NCI-H2107 (cell line): ENCODE measurements at regions not wholly inside any gene's neighbourhood (a gene's known extent, or its start where the extent isn't known, plus 50 kb on each side); places are given as distances from the start of the nearest gene placed in this dataset.

Experiments used
- DNase-seq: peaks from one replicate; lab custom pipeline; 2025; lab: John Stamatoyannopoulos, UW

DNA sequence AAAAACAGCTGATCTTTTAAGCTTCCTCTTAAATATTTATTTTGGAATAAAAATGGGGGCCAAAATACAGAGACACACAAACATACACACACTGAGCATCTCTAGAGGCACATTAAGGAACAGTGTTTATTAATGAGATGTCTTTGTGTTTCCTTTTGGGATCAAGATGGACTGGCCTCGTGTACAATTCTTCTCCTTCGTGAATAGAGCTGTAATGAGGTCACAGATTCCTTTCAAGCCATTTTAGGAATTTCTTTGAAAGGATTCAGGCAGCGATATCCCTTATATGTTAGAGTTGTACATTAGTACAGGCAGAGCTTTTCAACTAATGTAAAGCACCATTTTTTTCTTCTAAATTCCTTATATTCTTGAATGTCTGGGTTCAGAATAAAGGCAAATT lies 295.7 kb downstream of the CHRM3 start:
- no peak for DNase-seq

GRCh38 chr1:239682960-239683359 lies 296.6 kb downstream of the CHRM3 start:
- DNase-seq: no peak

GRCh38 chr1:239686386-239686785 lies 300.0 kb downstream of the CHRM3 start:
- DNase-seq: no peak

- DNase-seq: no peak
Measured at GRCh38 chr1:239696317-239696716, 309.9 kb downstream of the CHRM3 start.

- no peak for DNase-seq
Measured at GRCh38 chr1:239700667-239701066, 314.3 kb downstream of the CHRM3 start.

DNA sequence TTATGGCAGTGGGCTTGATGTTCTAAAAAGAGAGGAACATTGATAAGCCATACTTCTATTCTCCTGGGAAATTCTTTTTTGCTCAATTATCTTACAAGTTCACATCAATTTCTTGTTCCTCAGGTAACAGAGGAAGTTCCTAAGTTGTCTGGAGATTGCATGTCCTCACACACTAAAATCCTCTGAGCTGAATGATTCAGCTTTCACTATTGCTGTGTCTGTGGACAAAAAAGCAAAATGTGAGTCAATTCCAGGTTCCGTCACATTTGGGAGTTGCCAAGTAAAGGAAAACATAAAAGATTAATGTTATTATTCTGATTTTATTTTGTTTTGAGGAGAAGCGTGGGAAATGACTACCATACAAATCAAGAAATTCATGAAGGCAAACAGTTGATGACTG lies 316.7 kb downstream of the CHRM3 start:
- DNase-seq: no peak

DNA sequence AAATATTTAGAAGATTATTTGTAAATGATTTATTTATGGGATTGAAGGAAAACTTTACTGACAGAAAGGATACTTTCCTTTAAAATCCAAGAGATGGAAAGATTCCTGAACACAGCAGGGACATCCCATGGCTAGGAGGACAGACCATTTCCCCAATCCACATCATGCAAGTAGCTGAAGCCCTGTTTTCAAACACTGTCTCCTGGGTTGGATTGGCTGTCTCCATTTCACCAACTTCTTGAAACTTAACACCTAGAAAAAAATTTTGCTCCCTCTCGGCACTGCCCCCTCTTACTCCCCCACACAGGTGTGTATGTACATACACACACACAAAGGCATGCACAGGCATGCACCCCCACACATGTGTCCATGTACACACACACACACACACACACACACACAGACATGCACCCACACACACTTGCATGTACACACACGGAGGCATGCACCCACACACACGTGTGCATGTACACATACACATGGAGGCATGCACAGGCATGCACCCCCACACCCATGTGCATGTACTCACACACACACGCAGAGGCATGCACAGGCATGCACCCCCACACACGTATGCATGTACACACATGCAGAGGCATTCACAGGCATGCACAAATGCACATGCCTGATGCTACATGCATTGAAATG lies 320.0 kb downstream of the CHRM3 start:
- no peak for DNase-seq

DNA sequence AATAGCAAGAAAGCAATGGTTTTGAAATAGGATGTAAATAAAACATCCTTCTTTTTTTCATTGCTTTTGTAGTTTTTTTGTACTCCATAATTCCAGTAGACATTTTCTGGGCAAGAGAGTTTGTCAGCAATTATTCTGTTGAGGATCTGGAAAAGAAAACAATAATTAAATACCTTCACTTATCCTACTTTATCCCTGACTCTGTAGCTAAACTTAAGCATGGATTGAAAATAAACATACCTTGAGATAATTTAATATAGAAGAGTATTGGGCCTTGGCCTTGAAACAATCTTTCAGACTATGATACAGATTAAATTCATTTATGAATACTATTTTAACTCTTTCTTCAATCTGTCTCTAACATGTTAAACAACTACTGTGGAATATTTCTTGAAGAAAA lies 321.2 kb downstream of the CHRM3 start:
- DNase-seq: no peak

- no peak for DNase-seq
Measured at GRCh38 chr1:239708622-239709021, 322.3 kb downstream of the CHRM3 start.

DNA sequence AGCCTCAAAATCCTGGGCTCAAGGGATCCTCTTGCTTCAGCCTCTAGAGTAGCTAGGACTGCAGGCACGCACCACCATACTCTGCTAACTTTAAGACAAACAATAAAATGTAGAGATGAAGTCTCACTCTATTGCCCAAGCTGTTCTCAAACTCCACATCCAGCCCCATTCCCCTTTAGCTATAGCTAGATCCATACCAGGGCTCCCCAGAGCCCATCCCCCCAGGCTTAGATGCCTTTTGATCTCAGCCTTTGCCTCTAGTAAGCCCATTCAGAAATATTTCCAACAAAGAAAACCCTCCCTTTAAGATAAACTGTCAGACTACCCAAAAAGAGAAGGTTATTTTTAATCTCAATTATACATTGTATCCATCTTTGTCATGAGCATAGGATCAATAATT lies 325.4 kb downstream of the CHRM3 start:
- DNase-seq: no peak

DNA sequence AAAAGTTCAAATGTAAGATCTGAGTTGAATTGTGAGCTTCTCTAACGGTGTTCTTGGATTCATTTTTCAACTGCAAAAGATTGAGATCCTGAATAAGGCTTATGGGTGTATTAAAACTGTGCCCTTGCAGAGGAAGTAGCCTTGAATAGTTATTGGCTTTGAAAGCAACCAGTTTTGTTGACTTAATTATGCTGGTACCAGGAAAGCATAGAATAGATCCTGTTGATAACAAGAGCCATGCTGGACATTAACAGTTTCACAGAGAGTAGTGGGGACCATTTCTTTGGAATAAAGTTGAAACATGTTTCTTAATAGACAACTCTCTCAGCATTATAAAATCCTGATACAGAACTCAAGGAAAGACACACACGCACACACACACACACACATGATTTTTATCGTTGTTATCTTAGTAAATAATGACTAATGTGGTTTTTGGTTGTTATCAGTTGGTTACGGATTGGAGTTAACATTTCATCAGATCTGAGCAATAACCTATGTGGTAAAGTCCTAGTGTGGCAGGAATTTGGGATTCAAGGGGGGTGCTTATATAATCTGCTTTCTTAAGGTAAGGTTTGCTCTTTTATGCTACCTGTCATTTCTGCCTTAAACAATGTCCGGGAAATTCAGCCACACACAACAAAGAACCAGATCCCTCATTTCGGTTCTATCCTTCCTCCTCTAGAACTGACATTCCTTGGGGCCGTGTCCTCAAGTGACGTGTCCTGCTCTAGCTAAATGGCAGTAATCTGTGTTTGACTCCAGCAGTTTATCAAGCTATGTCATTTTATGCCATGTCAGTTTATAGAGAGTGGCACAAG lies 330.9 kb downstream of the CHRM3 start:
- no peak for DNase-seq

GRCh38 chr1:239717918-239718184 lies 331.5 kb downstream of the CHRM3 start:
- no peak for DNase-seq

DNA sequence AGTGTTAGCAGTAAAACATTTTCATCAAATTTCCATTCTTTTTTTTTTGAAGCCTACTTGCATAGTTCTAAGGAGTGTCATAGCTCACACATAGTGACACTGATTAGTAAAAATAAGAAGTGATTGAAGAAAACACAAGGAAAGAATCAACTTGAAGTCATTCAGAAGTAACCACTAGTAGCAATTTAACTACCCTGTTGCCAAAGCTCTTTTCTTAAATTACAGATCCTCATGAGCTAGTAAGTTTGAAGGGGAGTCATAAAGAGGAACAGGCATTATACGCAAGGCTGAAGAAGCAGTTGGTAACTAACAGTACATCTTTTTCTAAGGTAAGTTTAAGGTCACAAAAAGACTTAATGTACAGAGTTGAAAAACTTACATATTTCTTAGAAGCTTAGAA lies 332.2 kb downstream of the CHRM3 start:
- no peak for DNase-seq

- no peak for DNase-seq
Measured at GRCh38 chr1:239718997-239719628, 332.7 kb downstream of the CHRM3 start.

DNA sequence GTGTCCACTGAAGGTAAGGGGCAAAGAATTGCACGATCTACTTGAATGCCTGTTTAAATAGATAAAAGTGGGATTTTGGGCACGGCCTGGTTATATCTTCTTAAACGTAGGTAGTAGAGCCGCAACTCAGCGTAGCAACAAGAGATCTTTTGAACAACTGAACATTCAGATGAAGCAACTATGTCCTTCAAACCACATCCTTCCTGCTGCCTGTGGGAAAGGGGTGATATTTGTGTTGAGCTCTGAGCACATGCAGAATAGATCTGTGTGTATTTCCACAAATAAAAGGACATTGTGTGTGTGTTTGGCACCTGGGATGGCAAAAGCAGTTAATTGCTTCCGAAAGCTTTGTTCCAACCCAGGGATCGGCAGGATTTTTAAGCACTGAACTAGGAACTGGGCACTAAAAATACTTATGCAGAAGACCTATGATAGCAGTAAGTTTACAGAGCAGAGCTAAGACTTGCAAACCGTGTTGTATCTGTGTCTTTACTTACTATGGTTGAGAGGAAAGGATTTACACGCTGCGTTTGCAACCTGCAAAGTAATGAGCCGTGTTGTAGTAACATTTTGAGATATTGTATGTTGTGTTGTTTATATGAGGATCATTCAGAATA lies 333.4 kb downstream of the CHRM3 start:
- no peak for DNase-seq

DNA sequence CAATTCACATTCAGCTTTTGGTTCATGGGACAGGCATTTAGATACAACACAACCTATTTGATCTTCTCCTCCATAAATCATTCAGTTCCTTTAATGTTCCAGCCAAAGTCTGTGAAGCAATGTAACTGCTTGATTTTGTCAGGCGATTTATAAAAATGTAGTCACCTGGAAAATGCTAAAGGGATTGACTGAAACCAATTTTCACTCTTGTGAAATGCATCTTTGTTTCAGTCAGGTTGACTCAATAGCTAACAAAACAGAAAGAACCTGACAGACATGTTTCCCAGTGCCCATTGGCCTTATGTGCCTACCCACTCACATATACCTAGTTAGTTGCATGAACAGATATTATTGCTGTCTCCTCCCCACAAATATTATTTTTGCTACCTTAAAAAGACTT lies 335.7 kb downstream of the CHRM3 start:
- DNase-seq: no peak

GRCh38 chr1:239723776-239724367 lies 337.5 kb downstream of the CHRM3 start:
- DNase-seq: no peak

GRCh38 chr1:239725371-239725770 lies 339.0 kb downstream of the CHRM3 start:
- DNase-seq: no peak

GRCh38 chr1:239725933-239726332 lies 339.6 kb downstream of the CHRM3 start:
- no peak for DNase-seq

DNA sequence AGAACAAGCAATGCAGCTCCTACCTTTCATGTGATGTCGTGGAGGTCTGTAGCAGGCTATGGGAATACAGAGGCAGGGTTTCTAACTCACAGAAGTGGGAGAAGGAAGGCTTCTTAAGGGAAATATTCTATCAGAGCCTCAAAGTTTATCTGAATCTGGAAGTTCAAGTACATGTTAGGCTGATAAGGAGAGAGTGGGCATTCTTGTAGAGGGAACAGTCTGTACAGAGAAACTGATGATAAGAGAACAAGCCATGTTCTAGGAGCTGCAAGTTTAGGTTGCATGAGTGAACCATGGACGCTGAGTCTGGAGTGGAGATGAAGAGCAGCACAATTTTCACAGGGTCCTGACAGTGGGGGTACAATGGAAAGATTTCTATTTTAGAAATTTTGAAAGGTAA lies 344.0 kb downstream of the CHRM3 start:
- no peak for DNase-seq

DNA sequence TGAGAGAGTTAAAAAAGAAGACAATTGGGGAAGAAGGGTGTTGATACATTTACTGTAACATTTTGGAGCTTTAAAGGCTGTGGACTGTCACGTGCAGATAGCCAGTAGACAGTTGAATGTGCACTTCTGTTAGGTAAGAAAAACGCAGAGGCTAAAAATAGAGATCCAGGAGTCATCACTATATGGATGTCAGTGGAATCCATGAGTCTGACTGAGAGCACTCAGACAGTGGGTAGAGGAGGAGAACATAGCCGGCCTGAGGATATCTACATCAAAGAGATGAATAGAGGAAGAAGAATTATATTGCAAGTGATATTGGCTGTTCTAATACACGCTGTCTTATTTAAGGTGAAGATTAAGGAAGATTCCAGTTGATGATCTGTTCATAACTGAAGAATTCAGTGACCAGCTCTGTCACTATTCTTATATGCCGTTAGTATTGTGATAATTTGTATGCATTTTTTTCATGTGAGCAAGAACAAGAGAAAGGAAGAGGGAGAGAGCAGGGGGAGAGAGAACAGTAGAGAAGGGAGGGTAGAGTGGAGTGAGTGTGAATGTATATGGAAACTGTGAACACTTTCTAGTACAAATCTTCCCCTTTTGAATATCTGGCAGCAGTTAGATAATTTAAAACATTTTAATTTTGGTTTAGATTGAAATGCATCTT lies 344.8 kb downstream of the CHRM3 start:
- no peak for DNase-seq

- DNase-seq: no peak
Measured at GRCh38 chr1:239732770-239733169, 346.4 kb downstream of the CHRM3 start.
